ENCODE measurements at regions not wholly inside any gene's neighbourhood (a gene's known extent, or its start where the extent isn't known, plus 50 kb on each side); places are given as distances from the start of the nearest gene placed in this dataset.

DNA sequence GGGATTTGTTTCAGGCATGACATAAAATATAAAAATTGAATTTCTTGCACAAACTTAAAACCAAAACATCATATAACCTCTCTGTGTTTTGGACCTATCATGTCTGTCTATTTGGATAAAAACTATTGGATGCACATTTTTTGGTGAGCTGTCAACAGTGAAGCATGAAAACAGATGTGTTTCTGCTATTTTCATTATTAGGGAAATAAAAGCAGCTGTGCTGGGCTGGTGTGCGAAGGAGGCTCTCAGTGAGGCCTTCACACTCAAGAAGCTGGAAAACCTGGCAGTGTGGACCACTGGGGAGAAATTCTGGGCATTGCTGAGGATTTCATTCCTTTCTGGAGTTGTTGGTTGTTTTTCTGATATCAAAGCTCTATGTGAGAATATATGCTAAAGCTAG is 395.3 kb downstream of the GJA1 start:
- Histone ChIP-seq H4K20me1 (ENCODE audit: insufficient read depth, low read length) (no peaks in the 10 kb centered on the region), H3K9me3 (ENCODE audit: low read length) (no peaks in the 10 kb centered on the region), H3K9ac (ENCODE audit: insufficient read depth, low read depth, low read length) (no peak overlapping the region), H3K36me3 (replicated peaks in 1 of 2; ENCODE audit: control insufficient read depth in 1 of 2, insufficient read depth in 2 of 2, low read length in 2 of 2) (no peaks in the 10 kb centered on the region), H2AFZ (ENCODE audit: low read length) (no peak overlapping the region), H3K4me3 (replicated peaks in 1 of 3; ENCODE audit: insufficient read depth in 1 of 3, low read depth in 2 of 3, low read length in 3 of 3) (no peak overlapping the region), H3K4me1 (ENCODE audit: insufficient read depth, low read length) (no peaks in the 10 kb centered on the region), H3K4me2 (ENCODE audit: low read depth, low read length) (no peak overlapping the region), H3K27me3 (ENCODE audit: control insufficient read depth in 1 of 2, insufficient read depth in 2 of 2, low read length in 2 of 2) (no peaks in the 10 kb centered on the region), H3K27ac (ENCODE audit: extremely low read length, insufficient read depth, low read length) (no peak overlapping the region), H3K79me2 (ENCODE audit: insufficient read depth, low read length) (no peaks in the 10 kb centered on the region)
- intact Hi-C loops (cut with micrococcal nuclease; ENCODE audit: unreplicated experiment) (no loop called here), in situ Hi-C loops (cut with HindIII; ENCODE audit: extremely low pct_ligation_motif_present, low pct_unique_long_range_greater_than_20kb) (no loop called here)
- WGBS (ENCODE audit: low lambda C conversion rate): 0% methylated on average over 1 of the region's 1 CpG
- DNase-seq (ENCODE audit: low spot score): no peak
- no peak for TF ChIP-seq SAP130 (CRISPR knock-in tag; IDR thresholded peaks at IDR 0.05; ENCODE audit: low read depth)
- TF ChIP-seq, protein P1, sequence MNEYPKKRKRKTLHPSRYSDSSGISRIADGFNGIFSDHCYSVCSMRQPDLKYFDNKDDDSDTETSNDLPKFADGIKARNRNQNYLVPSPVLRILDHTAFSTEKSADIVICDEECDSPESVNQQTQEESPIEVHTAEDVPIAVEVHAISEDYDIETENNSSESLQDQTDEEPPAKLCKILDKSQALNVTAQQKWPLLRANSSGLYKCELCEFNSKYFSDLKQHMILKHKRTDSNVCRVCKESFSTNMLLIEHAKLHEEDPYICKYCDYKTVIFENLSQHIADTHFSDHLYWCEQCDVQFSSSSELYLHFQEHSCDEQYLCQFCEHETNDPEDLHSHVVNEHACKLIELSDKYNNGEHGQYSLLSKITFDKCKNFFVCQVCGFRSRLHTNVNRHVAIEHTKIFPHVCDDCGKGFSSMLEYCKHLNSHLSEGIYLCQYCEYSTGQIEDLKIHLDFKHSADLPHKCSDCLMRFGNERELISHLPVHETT (CRISPR knock-in tag; conservative IDR thresholded peaks at IDR 0.05): no peak
- TF ChIP-seq, protein P2, sequence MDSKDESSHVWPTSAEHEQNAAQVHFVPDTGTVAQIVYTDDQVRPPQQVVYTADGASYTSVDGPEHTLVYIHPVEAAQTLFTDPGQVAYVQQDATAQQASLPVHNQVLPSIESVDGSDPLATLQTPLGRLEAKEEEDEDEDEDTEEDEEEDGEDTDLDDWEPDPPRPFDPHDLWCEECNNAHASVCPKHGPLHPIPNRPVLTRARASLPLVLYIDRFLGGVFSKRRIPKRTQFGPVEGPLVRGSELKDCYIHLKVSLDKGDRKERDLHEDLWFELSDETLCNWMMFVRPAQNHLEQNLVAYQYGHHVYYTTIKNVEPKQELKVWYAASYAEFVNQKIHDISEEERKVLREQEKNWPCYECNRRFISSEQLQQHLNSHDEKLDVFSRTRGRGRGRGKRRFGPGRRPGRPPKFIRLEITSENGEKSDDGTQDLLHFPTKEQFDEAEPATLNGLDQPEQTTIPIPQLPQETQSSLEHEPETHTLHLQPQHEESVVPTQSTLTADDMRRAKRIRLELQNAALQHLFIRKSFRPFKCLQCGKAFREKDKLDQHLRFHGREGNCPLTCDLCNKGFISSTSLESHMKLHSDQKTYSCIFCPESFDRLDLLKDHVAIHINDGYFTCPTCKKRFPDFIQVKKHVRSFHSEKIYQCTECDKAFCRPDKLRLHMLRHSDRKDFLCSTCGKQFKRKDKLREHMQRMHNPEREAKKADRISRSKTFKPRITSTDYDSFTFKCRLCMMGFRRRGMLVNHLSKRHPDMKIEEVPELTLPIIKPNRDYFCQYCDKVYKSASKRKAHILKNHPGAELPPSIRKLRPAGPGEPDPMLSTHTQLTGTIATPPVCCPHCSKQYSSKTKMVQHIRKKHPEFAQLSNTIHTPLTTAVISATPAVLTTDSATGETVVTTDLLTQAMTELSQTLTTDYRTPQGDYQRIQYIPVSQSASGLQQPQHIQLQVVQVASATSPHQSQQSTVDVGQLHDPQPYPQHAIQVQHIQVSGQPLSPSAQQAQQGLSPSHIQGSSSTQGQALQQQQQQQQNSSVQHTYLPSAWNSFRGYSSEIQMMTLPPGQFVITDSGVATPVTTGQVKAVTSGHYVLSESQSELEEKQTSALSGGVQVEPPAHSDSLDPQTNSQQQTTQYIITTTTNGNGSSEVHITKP (CRISPR knock-in tag; IDR thresholded peaks at IDR 0.05; ENCODE audit: low read depth): no peak
- no peak for TF ChIP-seq NR2F2 (IDR thresholded peaks at IDR 0.05; ENCODE audit: borderline replicate concordance, low read depth)
- TF ChIP-seq ZFP82 (CRISPR knock-in tag; IDR thresholded peaks at IDR 0.05; ENCODE audit: borderline replicate concordance): no peak
- TF ChIP-seq SOX13 (IDR thresholded peaks at IDR 0.05): no peak
- TF ChIP-seq SOX13 (CRISPR knock-in tag; conservative IDR thresholded peaks at IDR 0.05 in 1 of 2, IDR thresholded peaks at IDR 0.05 in 1 of 2): no peak
- TF ChIP-seq, protein P3, sequence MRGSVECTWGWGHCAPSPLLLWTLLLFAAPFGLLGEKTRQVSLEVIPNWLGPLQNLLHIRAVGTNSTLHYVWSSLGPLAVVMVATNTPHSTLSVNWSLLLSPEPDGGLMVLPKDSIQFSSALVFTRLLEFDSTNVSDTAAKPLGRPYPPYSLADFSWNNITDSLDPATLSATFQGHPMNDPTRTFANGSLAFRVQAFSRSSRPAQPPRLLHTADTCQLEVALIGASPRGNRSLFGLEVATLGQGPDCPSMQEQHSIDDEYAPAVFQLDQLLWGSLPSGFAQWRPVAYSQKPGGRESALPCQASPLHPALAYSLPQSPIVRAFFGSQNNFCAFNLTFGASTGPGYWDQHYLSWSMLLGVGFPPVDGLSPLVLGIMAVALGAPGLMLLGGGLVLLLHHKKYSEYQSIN (CRISPR knock-in tag; IDR thresholded peaks at IDR 0.05; ENCODE audit: borderline replicate concordance): no peak
- TF ChIP-seq, protein P4, sequence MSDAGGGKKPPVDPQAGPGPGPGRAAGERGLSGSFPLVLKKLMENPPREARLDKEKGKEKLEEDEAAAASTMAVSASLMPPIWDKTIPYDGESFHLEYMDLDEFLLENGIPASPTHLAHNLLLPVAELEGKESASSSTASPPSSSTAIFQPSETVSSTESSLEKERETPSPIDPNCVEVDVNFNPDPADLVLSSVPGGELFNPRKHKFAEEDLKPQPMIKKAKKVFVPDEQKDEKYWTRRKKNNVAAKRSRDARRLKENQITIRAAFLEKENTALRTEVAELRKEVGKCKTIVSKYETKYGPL (CRISPR knock-in tag; IDR thresholded peaks at IDR 0.05): no peak
- TF ChIP-seq ZIK1 (CRISPR knock-in tag; IDR thresholded peaks at IDR 0.05; ENCODE audit: borderline replicate concordance, low read depth): no peak
- no peak for TF ChIP-seq ZNF614 (CRISPR knock-in tag; IDR thresholded peaks at IDR 0.05; ENCODE audit: borderline replicate concordance)
- BruUV-seq (replicated peaks): no TSS peak
- ATAC-seq: no peak
- no peak for FAIRE-seq
- ChIA-PET CTCF (ENCODE audit: low intra/inter-chr PET ratio, low total read pairs) (no interaction called here), POLR2A (no interaction called here)
